ENCODE measurements at regions not wholly inside any gene's neighbourhood (a gene's known extent, or its start where the extent isn't known, plus 50 kb on each side); places are given as distances from the start of the nearest gene placed in this dataset.

- no peaks in the 10 kb centered on the region for H3K36me3 ChIP-seq
- TF ChIP-seq POLR2AphosphoS5 (IDR thresholded peaks at IDR 0.05) (no peak), POLR2A (IDR thresholded peaks at IDR 0.05) (no peak), CTCF (IDR thresholded peaks at IDR 0.05) (no peak)
- H3K27ac ChIP-seq: no peak overlapping the region
- H3K9me3 ChIP-seq: no peaks in the 10 kb centered on the region
- no peaks in the 10 kb centered on the region for H3K27me3 ChIP-seq (replicated peaks; ENCODE audit: insufficient read depth)
- H3K4me3 ChIP-seq: no peak overlapping the region
- intact Hi-C loops (cut with DNase I): no loop called here
- no peaks in the 10 kb centered on the region for H3K4me1 ChIP-seq (replicated peaks)
- DNase-seq (ENCODE audit: low spot score): no peak
Measured at GRCh38 chr2:21281384-21281783, 157.6 kb downstream of the TDRD15 start.

GRCh38 chr2:21281791-21282514, 158.2 kb downstream of the TDRD15 start:
- Histone ChIP-seq H3K27ac (no peak overlapping the region), H3K4me3 (no peak overlapping the region), H3K36me3 (no peaks in the 10 kb centered on the region), H3K4me1 (replicated peaks) (no peaks in the 10 kb centered on the region), H3K27me3 (replicated peaks; ENCODE audit: insufficient read depth) (no peaks in the 10 kb centered on the region), H3K9me3 (no peaks in the 10 kb centered on the region)
- intact Hi-C loops (cut with DNase I): no loop called here
- 37% methylated on average over 8 of the region's 8 CpGs for WGBS
- TF ChIP-seq CTCF (IDR thresholded peaks at IDR 0.05): no peak
- TF ChIP-seq POLR2AphosphoS5 (IDR thresholded peaks at IDR 0.05): no peak
- no peak for TF ChIP-seq POLR2A (IDR thresholded peaks at IDR 0.05)
- no peak for DNase-seq (ENCODE audit: low spot score)

GRCh38 chr2:21282515-21282898, 158.7 kb downstream of the TDRD15 start:
- Histone ChIP-seq H3K4me1 (replicated peaks) (no peaks in the 10 kb centered on the region), H3K9me3 (no peaks in the 10 kb centered on the region), H3K27ac (no peak overlapping the region), H3K27me3 (replicated peaks; ENCODE audit: insufficient read depth) (no peaks in the 10 kb centered on the region), H3K4me3 (no peak overlapping the region), H3K36me3 (no peaks in the 10 kb centered on the region)
- intact Hi-C loops (cut with DNase I): no loop called here
- TF ChIP-seq POLR2AphosphoS5 (IDR thresholded peaks at IDR 0.05): no peak
- TF ChIP-seq CTCF (IDR thresholded peaks at IDR 0.05): no peak
- no peak for TF ChIP-seq POLR2A (IDR thresholded peaks at IDR 0.05)
- DNase-seq (ENCODE audit: low spot score): no peak
- 79% methylated on average over 2 of the region's 2 CpGs for WGBS

GRCh38 chr2:21288299-21288698, 164.5 kb downstream of the TDRD15 start:
- Histone ChIP-seq H3K36me3 (no peaks in the 10 kb centered on the region), H3K9me3 (no peaks in the 10 kb centered on the region), H3K4me3 (no peak overlapping the region), H3K27me3 (replicated peaks; ENCODE audit: insufficient read depth) (no peaks in the 10 kb centered on the region), H3K27ac (no peak overlapping the region), H3K4me1 (replicated peaks) (no peaks in the 10 kb centered on the region)
- TF ChIP-seq CTCF (IDR thresholded peaks at IDR 0.05) (no peak), POLR2AphosphoS5 (IDR thresholded peaks at IDR 0.05) (no peak), POLR2A (IDR thresholded peaks at IDR 0.05) (no peak)
- 63% methylated on average over 2 of the region's 2 CpGs for WGBS
- no peak for DNase-seq (ENCODE audit: low spot score)
- intact Hi-C loops (cut with DNase I): no loop called here

GRCh38 chr2:21288739-21289520, 165.2 kb downstream of the TDRD15 start:
- no peak for DNase-seq (ENCODE audit: low spot score)
- H3K36me3 ChIP-seq: no peaks in the 10 kb centered on the region
- no peaks in the 10 kb centered on the region for H3K9me3 ChIP-seq
- H3K27ac ChIP-seq: no peak overlapping the region
- intact Hi-C loops (cut with DNase I): no loop called here
- H3K4me3 ChIP-seq: no peak overlapping the region
- TF ChIP-seq POLR2A (IDR thresholded peaks at IDR 0.05): no peak
- TF ChIP-seq CTCF (IDR thresholded peaks at IDR 0.05): no peak
- no peak for TF ChIP-seq POLR2AphosphoS5 (IDR thresholded peaks at IDR 0.05)
- no peaks in the 10 kb centered on the region for H3K4me1 ChIP-seq (replicated peaks)
- no peaks in the 10 kb centered on the region for H3K27me3 ChIP-seq (replicated peaks; ENCODE audit: insufficient read depth)
- WGBS: 65% methylated on average over 8 of the region's 8 CpGs
